Stimulated activated naive CD4-positive, alpha-beta T cell treated with Interleukin-2 at 50 U/mL for 16 hours (primary cell): ENCODE measurements at regions not wholly inside any gene's neighbourhood (a gene's known extent, or its start where the extent isn't known, plus 50 kb on each side); places are given as distances from the start of the nearest gene placed in this dataset.

Experiments used
- DNase-seq: peaks from one replicate; lab custom pipeline; 2025; lab: John Stamatoyannopoulos, UW

DNA sequence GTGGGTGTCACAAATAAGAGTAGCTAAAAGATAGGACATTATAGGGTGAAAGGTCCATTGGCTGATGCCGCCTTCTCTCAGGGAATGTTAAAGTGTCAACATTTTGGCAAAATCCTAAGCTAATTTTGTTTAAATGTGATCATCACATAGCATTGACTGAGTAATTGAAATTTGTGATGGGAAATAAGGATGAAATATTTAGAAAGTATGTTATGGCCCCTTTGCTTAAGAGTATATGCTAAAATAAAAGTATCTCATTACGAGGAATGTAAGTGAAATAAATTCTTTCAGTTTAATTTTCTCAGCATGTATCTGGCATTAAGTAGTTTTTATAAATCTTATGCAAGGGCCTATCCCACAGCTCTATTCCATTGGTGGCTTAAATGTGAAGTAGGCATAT lies 229.2 kb downstream of the PRL start:
- DNase-seq, result no peak

DNA sequence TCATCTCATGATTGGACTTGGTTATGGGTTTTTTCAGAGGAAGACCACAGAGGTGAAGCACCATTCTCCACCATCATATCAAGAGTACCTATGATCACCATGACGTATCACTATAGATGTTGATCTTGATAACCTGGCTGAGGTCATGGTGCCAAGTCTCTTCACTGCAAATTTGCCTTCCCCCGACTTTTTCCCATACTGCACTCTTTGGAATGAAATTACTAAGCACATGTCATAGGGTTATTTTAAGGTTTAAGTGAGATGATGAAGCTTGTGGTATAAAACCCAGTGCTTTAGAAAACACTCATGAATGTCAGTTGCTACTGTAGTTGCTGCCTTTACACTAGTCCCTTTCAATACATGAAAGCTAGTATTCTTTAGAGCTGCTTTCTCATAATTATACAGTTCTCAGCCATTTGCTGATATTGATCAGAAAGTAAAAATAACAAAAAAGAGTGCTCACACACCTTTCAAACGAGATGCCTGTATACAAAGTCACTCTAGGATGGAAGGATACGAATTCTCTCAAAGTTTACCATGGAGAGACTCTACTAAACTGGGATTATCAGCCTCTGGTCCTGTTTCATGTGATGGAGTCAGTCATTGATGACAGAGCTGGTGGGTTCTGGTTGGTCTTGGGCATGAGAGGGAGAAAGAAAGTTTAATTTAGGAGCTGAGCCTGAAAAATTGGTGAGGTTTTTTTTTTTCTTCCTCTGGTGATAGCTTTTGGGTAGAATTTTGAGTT lies 228.1 kb downstream of the PRL start:
- DNase-seq, result no peak

DNA sequence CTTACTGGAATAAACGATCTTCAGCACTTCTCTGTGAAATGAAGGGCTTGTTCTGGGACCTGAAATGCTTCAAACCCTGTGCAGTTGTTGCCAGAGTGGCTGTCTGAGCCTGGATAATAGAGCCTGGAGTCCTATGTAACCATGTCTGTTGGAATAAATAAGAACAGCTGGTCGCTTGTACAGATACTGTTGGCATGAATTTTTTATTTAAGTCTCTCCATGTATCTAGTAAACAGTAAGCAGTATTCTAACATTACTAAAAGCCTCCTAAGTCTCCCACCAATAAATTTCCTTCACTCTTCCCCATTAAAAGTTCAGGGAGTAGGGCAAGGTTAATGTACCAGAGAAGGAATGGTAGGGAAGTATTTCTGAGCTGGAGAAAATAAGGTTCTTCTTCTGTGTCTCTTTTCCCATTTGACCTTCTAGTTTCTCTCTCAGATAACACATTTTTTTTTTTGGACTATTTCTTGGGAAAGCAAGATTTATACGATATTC lies 227.5 kb downstream of the PRL start:
- no peak for DNase-seq

- DNase-seq, result no peak
Measured at GRCh38 chr6:22071270-22072041, 225.4 kb downstream of the PRL start.

DNA sequence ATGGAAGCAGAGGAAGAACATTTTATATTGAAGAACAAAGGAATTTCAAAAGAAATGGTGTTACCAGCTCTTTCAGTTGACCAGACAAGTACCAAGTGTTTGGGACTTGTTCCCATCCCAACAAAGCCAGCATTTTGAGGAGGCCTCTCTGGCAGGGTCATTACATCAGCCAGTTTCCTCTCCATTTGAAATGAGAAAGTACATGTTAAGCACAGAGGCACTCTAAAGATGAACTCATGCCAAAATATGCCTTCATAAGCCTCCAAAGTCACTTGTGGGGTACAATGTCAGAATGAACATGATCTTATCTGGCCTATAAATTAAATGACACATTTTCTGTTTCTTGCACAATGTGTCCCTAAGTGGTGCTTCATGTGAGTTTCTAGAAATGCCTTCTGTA lies 223.9 kb downstream of the PRL start:
- no peak for DNase-seq

- DNase-seq, result no peak
Measured at GRCh38 chr6:22073516-22074198, 223.2 kb downstream of the PRL start.

- no peak for DNase-seq
Measured at GRCh38 chr6:22078288-22078687, 218.5 kb downstream of the PRL start.

- no peak for DNase-seq
Measured at GRCh38 chr6:22078802-22079545, 217.9 kb downstream of the PRL start.

DNA sequence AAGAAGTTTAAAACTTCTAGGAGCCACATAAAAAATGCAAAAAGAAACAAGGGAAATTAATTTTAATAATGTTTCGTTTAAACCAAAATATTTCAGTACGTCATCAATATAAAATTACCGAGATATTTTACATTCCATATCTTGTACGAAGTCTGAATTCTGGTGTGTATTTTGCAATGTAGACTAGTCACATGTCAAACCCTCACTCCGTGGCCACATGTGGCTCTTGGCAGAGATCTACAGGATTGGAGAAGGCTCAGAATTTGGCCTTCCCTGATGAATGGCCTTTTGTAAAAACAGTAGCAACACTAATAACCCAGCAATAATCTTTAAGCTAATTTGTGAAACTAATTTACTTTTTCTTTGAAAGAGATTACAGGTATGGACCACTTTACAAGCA lies 217.1 kb downstream of the PRL start:
- DNase-seq, result no peak

DNA sequence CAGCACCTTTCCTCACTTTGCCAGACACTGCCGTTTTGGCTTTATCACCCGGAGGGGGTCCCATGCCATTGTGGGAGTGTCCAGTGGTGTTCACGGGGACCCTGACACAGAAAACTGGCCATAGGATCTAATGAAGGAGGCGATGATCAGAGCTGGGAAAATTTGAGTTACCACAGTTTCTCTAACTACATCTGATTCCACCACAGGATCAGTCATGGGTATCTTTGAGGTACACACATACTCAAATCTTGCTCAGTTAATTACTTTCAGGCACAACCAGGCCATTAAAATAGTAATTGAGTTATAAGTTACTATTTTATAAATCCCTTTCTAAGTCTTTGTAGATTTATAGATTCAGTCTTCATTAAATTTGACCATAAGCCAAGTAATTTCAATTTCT lies 215.1 kb downstream of the PRL start:
- DNase-seq, result no peak

DNA sequence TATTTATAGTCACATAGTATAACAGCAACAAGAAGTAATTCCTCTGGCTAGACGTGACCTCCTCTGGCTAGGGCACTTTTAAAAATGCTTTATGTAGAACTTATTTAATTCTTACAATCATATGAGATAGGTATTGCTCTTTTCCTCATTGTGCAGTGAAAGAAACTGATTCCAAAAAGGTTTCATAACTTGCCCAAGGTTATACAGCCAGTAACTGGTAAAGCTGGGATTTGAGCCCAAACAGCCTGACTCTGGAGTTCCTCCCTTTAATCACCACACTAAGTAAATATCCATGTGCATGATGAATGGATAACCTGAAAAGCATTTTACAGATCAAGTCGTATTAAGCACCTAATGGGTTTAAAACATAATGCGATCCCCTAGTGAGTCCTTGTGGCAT lies 214.6 kb downstream of the PRL start:
- no peak for DNase-seq

GRCh38 chr6:22083119-22083518 lies 213.7 kb downstream of the PRL start:
- DNase-seq, result no peak

- no peak for DNase-seq
Measured at GRCh38 chr6:22087960-22088706, 208.7 kb downstream of the PRL start.

DNA sequence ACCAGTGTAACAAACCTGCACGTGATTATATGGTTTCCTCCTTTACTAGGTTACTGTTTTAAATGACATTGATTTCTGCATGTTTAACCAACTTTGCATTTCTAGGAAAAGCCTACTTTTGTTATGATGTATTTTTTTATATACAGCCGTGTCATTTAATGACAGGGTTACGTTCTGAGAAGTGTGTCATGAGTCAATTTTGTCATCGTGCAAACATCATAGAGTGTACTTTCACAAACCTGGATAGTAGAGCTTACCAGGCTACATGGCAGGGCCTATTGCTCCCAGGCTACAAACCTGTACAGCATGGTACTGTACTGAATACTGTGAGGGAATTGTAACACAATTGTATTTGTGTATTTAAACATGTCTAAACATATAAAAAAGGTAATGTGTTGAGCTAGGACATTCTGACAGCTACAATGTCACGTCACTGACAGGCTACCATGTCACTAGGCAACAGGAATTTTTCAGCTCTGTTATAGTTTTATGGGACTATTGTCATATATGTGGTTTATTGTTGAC lies 205.3 kb downstream of the PRL start:
- no peak for DNase-seq

GRCh38 chr6:22095836-22096235 lies 201.0 kb downstream of the PRL start:
- DNase-seq, result no peak

DNA sequence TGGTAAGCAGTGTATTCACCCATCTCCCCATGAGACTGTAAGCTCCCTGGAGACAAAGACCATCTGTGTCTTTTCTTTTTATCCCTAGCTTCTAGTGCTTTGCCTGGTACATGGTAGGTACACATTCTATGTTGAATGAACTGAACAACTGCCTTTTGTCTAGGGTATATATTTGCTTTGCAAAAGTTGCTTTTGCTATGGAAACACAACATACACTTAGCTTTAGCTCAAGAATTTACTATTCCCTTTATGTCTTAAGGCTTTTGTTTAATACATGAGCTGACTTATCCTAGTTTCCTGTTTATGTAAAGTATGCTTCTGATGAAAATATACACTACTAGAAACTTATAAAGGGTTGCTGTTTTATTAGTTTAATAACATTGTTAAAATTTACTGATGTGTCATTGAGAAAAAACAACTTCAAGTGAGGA lies 198.2 kb downstream of the PRL start:
- DNase-seq, result no peak

- DNase-seq, result no peak
Measured at GRCh38 chr6:22099231-22099630, 197.6 kb downstream of the PRL start.

GRCh38 chr6:22099923-22100322 lies 196.9 kb downstream of the PRL start:
- DNase-seq, result no peak

GRCh38 chr6:22101163-22101562 lies 195.7 kb downstream of the PRL start:
- no peak for DNase-seq

DNA sequence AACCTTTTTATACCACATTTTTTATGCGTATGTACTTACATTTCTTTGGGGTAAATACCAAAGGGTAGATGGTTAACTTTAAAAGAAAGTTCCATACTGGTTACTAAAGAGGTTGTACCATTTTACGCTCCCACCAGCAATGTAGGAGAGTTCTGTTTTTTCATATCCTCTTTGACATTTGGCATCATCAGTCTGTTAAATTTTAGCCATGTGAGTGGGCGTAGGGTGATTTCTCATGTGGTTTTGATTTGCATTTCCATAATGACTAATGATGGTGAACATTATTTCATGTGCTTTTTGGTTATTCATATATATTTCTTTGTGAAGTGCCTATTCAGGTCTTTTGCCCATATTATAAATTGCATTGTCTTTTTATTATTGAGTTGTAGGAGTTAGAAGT lies 194.2 kb downstream of the PRL start:
- no peak for DNase-seq

- DNase-seq, result no peak
Measured at GRCh38 chr6:22106451-22106850, 190.4 kb downstream of the PRL start.
